ENCODE measurements at regions not wholly inside any gene's neighbourhood (a gene's known extent, or its start where the extent isn't known, plus 50 kb on each side); places are given as distances from the start of the nearest gene placed in this dataset.

DNA sequence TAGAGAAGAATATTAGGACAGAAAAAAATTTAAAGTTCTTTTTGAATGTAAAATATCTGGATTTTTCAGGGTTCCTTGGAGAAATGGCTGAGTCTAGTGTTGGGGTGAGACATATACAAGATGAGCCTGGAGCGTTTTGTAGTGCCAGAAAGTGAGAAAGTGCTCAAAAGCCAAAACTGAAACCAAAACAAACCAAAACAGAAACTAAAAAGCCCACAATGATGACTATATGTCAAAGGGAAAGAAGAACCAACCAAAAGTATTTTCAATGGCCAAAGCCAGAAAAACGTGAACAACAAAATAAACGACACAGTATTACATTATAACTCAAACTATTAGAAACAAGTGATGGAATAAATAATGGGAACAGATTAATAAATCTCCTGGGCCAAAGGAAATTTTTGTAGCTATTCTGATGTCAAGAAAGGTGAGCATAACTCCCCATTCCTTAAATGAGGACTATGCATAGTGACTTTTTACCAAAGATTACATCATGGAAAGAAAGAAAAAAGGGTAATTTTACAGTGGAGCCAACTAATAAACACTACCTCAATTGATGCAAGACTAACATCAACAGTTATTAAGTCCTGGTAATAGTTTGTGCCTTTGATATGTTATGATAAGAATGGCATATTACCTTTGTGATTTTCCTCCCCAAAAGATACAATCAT is 1137.6 kb downstream of the C4orf33 start:
- TF ChIP-seq, protein P1, sequence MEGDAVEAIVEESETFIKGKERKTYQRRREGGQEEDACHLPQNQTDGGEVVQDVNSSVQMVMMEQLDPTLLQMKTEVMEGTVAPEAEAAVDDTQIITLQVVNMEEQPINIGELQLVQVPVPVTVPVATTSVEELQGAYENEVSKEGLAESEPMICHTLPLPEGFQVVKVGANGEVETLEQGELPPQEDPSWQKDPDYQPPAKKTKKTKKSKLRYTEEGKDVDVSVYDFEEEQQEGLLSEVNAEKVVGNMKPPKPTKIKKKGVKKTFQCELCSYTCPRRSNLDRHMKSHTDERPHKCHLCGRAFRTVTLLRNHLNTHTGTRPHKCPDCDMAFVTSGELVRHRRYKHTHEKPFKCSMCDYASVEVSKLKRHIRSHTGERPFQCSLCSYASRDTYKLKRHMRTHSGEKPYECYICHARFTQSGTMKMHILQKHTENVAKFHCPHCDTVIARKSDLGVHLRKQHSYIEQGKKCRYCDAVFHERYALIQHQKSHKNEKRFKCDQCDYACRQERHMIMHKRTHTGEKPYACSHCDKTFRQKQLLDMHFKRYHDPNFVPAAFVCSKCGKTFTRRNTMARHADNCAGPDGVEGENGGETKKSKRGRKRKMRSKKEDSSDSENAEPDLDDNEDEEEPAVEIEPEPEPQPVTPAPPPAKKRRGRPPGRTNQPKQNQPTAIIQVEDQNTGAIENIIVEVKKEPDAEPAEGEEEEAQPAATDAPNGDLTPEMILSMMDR (IDR thresholded peaks at IDR 0.05; ENCODE audit: low read depth, low read length), result no peak
- no peak for TF ChIP-seq EZH2phosphoT487 (IDR thresholded peaks at IDR 0.05; ENCODE audit: low read depth)

Measured in OCI-LY3 (cell line).